ENCODE measurements at regions not wholly inside any gene's neighbourhood (a gene's known extent, or its start where the extent isn't known, plus 50 kb on each side); places are given as distances from the start of the nearest gene placed in this dataset.
A peak's percentile ranks its signal among the peaks of the same experiment; 100 is the strongest.
"Not testable (repeated sequence)": the region's sequence is repeated elsewhere in the genome, so short reads cannot be mapped to it uniquely, and the experiment has no call there.

GRCh38 chr5:28603869-28604268, 1565.5 kb upstream of the CDH9 start:
- DNase-seq (ENCODE audit: low read depth), result no peak
- TF ChIP-seq, protein P1, sequence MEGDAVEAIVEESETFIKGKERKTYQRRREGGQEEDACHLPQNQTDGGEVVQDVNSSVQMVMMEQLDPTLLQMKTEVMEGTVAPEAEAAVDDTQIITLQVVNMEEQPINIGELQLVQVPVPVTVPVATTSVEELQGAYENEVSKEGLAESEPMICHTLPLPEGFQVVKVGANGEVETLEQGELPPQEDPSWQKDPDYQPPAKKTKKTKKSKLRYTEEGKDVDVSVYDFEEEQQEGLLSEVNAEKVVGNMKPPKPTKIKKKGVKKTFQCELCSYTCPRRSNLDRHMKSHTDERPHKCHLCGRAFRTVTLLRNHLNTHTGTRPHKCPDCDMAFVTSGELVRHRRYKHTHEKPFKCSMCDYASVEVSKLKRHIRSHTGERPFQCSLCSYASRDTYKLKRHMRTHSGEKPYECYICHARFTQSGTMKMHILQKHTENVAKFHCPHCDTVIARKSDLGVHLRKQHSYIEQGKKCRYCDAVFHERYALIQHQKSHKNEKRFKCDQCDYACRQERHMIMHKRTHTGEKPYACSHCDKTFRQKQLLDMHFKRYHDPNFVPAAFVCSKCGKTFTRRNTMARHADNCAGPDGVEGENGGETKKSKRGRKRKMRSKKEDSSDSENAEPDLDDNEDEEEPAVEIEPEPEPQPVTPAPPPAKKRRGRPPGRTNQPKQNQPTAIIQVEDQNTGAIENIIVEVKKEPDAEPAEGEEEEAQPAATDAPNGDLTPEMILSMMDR (IDR thresholded peaks at IDR 0.05; ENCODE audit: low read length, missing control alignments), result no peak
- H3K4me3 ChIP-seq (replicated peaks; ENCODE audit: low read depth, low read length), result no peak overlapping the region

DNA sequence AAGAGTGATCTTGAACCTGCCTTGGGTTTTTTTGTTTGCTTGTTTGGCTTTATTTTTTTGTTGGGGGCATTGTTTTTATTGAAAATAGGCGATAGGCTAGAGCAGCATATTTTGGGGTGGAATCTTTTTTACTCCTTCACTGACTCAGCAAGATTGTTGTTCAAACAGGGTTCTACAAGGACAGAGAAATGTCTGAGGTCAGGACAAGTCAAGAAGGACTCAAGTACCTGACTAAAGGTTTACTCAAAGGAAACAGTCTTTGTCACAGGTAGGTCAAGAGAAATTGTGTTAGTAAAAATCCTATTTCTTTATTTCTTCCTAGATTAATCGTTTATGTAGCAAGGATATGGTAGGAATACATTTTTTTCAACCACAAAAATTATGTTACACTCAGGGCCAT, 1564.0 kb upstream of the CDH9 start:
- no peak for DNase-seq (ENCODE audit: low read depth)
- H3K4me3 ChIP-seq (replicated peaks; ENCODE audit: low read depth, low read length), result no peak overlapping the region
- TF ChIP-seq, protein P1 (IDR thresholded peaks at IDR 0.05; ENCODE audit: low read length, missing control alignments), result no peak

- DNase-seq (ENCODE audit: low read depth); H3K4me3 ChIP-seq (replicated peaks; ENCODE audit: low read depth, low read length): not testable (repeated sequence)
Measured at GRCh38 chr5:28596707-28597106, 1558.3 kb upstream of the CDH9 start.

- TF ChIP-seq, protein P1 (IDR thresholded peaks at IDR 0.05; ENCODE audit: low read length, missing control alignments), result no peak
- DNase-seq (ENCODE audit: low read depth), result peak; percentile 62
- no peak overlapping the region for H3K4me3 ChIP-seq (replicated peaks; ENCODE audit: low read depth, low read length)
Measured at GRCh38 chr5:28580616-28581015, 1542.2 kb upstream of the CDH9 start.

DNA sequence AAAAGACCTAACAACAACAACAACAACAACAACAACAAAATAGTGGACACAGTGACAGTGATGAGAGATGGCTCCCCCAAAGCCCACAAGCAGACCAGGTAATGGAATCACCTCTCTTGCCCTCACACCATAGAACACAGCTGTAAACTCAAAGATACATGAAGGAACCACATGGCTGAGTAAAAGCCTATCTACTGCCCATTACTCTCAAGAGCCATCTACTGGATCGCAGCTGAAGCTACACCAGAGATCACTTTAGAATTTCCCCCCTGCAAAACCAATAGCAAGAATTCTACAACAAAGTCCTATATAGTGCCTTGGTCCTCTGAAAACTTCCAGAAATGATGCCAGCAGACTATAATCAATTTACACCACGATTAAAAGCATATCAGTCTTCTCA, 1537.6 kb upstream of the CDH9 start:
- peak; percentile 25 for DNase-seq (ENCODE audit: low read depth)
- H3K4me3 ChIP-seq (replicated peaks; ENCODE audit: low read depth, low read length), result no peak overlapping the region
- TF ChIP-seq, protein P1 (IDR thresholded peaks at IDR 0.05; ENCODE audit: low read length, missing control alignments), result peak; percentile 40

GRCh38 chr5:28575368-28575767, 1537.0 kb upstream of the CDH9 start:
- no peak overlapping the region for H3K4me3 ChIP-seq (replicated peaks; ENCODE audit: low read depth, low read length)
- TF ChIP-seq, protein P1 (IDR thresholded peaks at IDR 0.05; ENCODE audit: low read length, missing control alignments), result no peak
- no peak for DNase-seq (ENCODE audit: low read depth)

DNA sequence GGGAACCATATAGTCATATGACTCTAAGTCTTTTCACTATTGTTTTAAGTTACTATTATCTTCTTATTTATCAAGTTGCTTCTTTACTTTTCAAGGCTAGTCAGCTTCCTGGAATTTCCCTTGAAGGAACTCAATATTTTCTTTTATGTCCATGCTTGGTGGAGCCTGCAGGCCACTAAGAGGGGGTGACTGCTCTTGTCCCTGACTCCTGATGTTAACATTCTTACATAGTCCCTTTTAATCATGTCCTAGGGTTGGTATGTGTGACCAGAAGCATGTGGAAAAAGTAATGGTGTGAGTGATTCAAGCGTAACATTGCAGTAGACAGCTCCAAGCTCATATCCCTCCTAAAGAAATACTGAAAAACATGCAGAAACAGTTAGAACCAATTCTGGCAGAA, 1536.2 kb upstream of the CDH9 start:
- TF ChIP-seq, protein P1 (IDR thresholded peaks at IDR 0.05; ENCODE audit: low read length, missing control alignments), result no peak
- no peak for DNase-seq (ENCODE audit: low read depth)
- no peak overlapping the region for H3K4me3 ChIP-seq (replicated peaks; ENCODE audit: low read depth, low read length)

DNA sequence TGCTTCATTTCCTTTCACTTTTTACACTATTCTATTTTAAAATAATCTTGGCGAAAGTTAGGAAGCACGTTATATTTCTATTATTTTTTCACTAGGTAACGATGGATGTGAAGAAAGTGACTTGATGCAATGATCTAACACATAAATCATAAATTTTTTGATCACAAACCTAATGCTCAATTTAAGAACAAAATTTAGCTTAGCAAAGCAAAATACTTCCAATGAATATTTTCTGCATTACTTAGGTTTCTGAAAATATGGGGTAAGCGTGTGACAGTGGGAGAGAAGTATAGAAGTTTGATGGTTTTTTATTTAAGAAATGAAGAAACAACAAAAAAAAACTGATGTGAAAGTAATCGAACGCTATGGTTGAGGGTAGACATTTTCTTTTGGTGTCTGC, 1528.7 kb upstream of the CDH9 start:
- TF ChIP-seq, protein P1 (IDR thresholded peaks at IDR 0.05; ENCODE audit: low read length, missing control alignments), result no peak
- DNase-seq (ENCODE audit: low read depth), result no peak
- no peak overlapping the region for H3K4me3 ChIP-seq (replicated peaks; ENCODE audit: low read depth, low read length)

Data from fibroblast of pulmonary artery (primary cell).